Cardiac fibroblast (primary cell): ENCODE measurements at regions not wholly inside any gene's neighbourhood (a gene's known extent, or its start where the extent isn't known, plus 50 kb on each side); places are given as distances from the start of the nearest gene placed in this dataset.

Experiments used
- DNase-seq, 2 donors: peaks; one replicate each; pipeline versions ENCODE4 v3.0.0 to v3.0.0-alpha.2; 2010; ENCODE audit warnings: low read depth in 2 of 2
- H3K4me3 ChIP-seq, 2 donors: replicated peaks in 1 of 2; 1 replicate in 1 of 2; 2 replicates in 1 of 2; pipeline ENCODE4 v1.5.1; 2011; ENCODE audit warnings: low read depth in 2 of 2, low read length in 2 of 2, mild to moderate bottlenecking in 2 of 2, moderate library complexity in 1 of 2
- TF ChIP-seq, protein P1 (sequence below): IDR thresholded peaks from one replicate; pipeline ENCODE4 v1.5.1; 2011; ENCODE audit warnings: low read depth, mild to moderate bottlenecking, low read length, inconsistent platforms

- H3K4me3 ChIP-seq = no peak overlapping the region
- no peak for DNase-seq
Observed at GRCh38 chr12:4822572-4822971, 87.1 kb upstream of the KCNA1 start.

GRCh38 chr12:4824380-4824779, 85.3 kb upstream of the KCNA1 start:
- TF ChIP-seq, protein P1, sequence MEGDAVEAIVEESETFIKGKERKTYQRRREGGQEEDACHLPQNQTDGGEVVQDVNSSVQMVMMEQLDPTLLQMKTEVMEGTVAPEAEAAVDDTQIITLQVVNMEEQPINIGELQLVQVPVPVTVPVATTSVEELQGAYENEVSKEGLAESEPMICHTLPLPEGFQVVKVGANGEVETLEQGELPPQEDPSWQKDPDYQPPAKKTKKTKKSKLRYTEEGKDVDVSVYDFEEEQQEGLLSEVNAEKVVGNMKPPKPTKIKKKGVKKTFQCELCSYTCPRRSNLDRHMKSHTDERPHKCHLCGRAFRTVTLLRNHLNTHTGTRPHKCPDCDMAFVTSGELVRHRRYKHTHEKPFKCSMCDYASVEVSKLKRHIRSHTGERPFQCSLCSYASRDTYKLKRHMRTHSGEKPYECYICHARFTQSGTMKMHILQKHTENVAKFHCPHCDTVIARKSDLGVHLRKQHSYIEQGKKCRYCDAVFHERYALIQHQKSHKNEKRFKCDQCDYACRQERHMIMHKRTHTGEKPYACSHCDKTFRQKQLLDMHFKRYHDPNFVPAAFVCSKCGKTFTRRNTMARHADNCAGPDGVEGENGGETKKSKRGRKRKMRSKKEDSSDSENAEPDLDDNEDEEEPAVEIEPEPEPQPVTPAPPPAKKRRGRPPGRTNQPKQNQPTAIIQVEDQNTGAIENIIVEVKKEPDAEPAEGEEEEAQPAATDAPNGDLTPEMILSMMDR = no peak
- DNase-seq = peak; percentile 21 to 39
- H3K4me3 ChIP-seq = no peak overlapping the region

More at GRCh38 chr12:4822572-4822971, 87.1 kb upstream of the KCNA1 start:
- TF ChIP-seq, protein P1 = no peak

GRCh38 chr12:4825011-4825858, 84.5 kb upstream of the KCNA1 start:
- H3K4me3 ChIP-seq = no peak overlapping the region
- DNase-seq = peak in 1 of 2 donors; percentile 7
- TF ChIP-seq, protein P1 = no peak

GRCh38 chr12:4826909-4827308, 82.8 kb upstream of the KCNA1 start:
- no peak overlapping the region for H3K4me3 ChIP-seq
- TF ChIP-seq, protein P1 = no peak
- no peak for DNase-seq

DNA sequence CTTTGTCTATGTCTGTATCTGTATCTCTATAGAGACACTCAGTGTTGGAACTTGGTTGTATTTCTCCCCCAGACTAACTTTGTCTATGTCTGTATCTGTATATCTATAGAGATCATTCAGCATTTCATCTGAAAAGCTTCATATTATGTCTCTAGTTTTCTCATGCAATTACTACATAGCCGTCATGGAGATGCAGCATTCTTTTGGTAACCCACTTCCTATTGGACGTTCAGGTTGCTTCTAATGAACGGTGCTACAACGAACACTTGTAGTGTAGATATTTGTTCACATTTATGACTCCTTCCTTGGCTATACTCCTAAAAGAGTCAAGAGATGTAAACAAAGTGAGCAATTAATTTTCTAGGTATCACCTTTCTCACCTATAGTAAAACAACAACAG, 81.5 kb upstream of the KCNA1 start:
- TF ChIP-seq, protein P1 = no peak
- no peak for DNase-seq
- no peak overlapping the region for H3K4me3 ChIP-seq

DNA sequence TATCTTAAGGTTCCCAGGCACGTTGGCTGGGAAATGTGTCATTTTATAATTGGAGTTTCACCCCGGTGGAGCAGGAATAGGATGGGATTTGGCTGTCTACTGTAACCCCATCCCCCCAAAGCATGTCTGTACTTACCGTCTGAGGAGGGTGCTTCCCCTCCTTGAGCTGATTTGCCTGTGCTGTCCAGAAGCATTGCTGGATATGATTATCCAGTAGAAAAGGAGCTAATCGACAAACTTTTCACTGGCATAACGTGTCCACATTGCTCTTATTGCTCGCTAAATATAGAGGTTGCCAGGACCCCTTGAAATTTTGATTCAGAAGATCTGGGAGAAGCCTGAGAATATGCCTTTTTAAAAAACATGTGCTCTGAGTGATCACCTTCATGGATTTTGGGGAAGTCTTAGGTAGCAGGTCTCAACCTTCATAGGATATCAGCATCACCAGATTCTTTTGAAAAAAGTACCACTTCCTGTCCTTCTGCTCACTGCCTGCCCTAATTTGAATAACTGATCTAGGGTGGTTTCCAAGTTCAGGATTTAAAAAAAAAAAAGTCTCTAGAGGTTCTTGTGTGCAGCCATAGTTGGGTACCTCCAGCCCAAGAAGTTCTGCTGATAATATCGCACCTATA, 80.4 kb upstream of the KCNA1 start:
- DNase-seq = no peak
- H3K4me3 ChIP-seq = no peak overlapping the region
- TF ChIP-seq, protein P1 = no peak
